Breast epithelium (tissue), 4 donors: ENCODE measurements at regions not wholly inside any gene's neighbourhood (a gene's known extent, or its start where the extent isn't known, plus 50 kb on each side); places are given as distances from the start of the nearest gene placed in this dataset.

ENCODE experiments used
- DNase-seq, 2 donors: peaks; one replicate each; pipeline ENCODE4 v3.0.0-alpha.2; 2019; ENCODE audit warnings: low spot score in 2 of 2
- H3K27ac ChIP-seq, 2 donors: fragments of 200-600 bp; sonication (generic) in 1 of 2; one replicate each; pipeline ENCODE4 v1.5.1; 2016 to 2019; ENCODE audit warnings: mild to moderate bottlenecking in 1 of 2
- H3K27me3 ChIP-seq, 2 donors: fragments of 200-600 bp; sonication (generic) in 1 of 2; one replicate each; pipeline versions ENCODE4 v1.5.1 to v1.6.0; 2017 to 2019; ENCODE audit warnings: control low read depth in 1 of 2, mild to moderate bottlenecking in 1 of 2
- H3K36me3 ChIP-seq: fragments of 200-600 bp; one replicate; pipeline ENCODE4 v1.5.1; 2019
- H3K4me1 ChIP-seq, 2 donors: fragments of 200-600 bp; sonication (generic); one replicate each; pipeline ENCODE4 v1.5.1; 2016 to 2019; ENCODE audit warnings: control low read depth in 1 of 2
- H3K4me3 ChIP-seq, 3 donors: fragments of 200-600 bp; sonication (generic); 1 replicate in 2 of 3; 2 replicates in 1 of 3; pipeline ENCODE4 v1.5.1; 2016 to 2019; ENCODE audit warnings: mild to moderate bottlenecking in 3 of 3, moderate library complexity in 2 of 3
- H3K9me3 ChIP-seq, 2 donors: fragments of 200-600 bp; sonication (generic) in 1 of 2; one replicate each; pipeline ENCODE4 v1.5.1; 2016 to 2019; ENCODE audit warnings: control low read depth in 1 of 2
- POLR2A ChIP-seq: fragments of 450-650 bp; IDR thresholded peaks from one replicate; pipeline ENCODE4 v1.6.1; 2016; ENCODE audit warnings: antibody characterized with exemption, mild to moderate bottlenecking, moderate library complexity
- POLR2AphosphoS5 ChIP-seq, 3 donors: sonication (generic); formaldehyde crosslinking; IDR thresholded peaks; one replicate each; pipeline ENCODE4 v1.6.1; 2017; ENCODE audit warnings: antibody characterized with exemption in 3 of 3
- intact Hi-C: fragments of 100-400 bp; cut with DNase I; formaldehyde crosslinking; loops from one replicate; pipeline ENCODE4 v1.15.1; 2023; ENCODE audit warnings: low total_unique reads
- TF ChIP-seq, protein P1 (sequence below), 3 donors: fragments of 450-650 bp; IDR thresholded peaks; one replicate each; pipeline ENCODE4 v1.5.1; 2016 to 2017; ENCODE audit warnings: antibody characterized with exemption in 3 of 3, mild to moderate bottlenecking in 3 of 3, moderate library complexity in 3 of 3

DNA sequence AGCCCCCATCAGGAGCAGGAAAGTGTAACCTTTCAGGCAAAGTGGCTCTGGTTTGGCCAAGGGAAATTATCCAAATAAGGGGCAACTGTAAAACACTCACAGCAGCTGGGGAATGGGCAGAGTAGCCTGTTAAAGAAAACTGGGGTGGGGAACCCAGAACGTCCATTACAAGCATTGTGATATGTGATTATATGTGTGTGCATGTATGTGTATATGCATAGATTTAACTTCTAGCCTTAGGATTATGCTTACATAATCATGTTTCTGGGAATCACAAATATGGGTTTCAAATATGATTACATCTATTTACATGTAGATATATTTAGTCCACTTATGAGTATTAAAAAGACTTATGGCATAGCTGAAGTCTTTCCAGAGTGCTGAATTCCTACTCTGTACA is 278.1 kb upstream of the JAG1 start:
- H3K36me3 ChIP-seq, result no peaks in the 10 kb centered on the region
- H3K27me3 ChIP-seq, result no peaks in the 10 kb centered on the region
- no peaks in the 10 kb centered on the region for H3K9me3 ChIP-seq
- no peak for TF ChIP-seq POLR2AphosphoS5 (IDR thresholded peaks at IDR 0.05)
- TF ChIP-seq POLR2A, result no peak
- TF ChIP-seq, protein P1, sequence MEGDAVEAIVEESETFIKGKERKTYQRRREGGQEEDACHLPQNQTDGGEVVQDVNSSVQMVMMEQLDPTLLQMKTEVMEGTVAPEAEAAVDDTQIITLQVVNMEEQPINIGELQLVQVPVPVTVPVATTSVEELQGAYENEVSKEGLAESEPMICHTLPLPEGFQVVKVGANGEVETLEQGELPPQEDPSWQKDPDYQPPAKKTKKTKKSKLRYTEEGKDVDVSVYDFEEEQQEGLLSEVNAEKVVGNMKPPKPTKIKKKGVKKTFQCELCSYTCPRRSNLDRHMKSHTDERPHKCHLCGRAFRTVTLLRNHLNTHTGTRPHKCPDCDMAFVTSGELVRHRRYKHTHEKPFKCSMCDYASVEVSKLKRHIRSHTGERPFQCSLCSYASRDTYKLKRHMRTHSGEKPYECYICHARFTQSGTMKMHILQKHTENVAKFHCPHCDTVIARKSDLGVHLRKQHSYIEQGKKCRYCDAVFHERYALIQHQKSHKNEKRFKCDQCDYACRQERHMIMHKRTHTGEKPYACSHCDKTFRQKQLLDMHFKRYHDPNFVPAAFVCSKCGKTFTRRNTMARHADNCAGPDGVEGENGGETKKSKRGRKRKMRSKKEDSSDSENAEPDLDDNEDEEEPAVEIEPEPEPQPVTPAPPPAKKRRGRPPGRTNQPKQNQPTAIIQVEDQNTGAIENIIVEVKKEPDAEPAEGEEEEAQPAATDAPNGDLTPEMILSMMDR (IDR thresholded peaks at IDR 0.05), result no peak
- H3K4me1 ChIP-seq, result no peaks in the 10 kb centered on the region
- no peak overlapping the region for H3K27ac ChIP-seq
- H3K4me3 ChIP-seq, result no peak overlapping the region
- DNase-seq, result no peak
- intact Hi-C loops, result no loop called here

DNA sequence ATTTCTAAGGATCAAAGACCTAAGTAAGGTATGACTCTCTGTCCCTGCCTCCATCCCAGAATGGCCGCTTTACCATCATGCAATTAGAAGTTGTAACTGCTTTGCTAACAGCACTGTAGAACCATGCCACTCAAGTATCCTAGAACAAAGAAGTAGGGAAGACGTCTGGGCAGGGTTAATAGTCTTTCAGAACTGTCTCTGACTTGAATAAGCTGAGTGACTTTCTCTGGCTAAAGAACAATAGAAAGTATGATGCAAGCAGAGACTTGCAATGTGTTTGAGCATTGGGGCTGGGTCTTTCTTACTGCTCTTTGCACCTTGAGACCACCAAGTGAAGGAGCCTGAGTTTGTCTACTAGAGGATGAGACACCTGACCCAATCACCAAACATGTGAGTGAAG is 279.6 kb upstream of the JAG1 start:
- no peak overlapping the region for H3K4me3 ChIP-seq
- intact Hi-C loops, result no loop called here
- H3K36me3 ChIP-seq, result no peaks in the 10 kb centered on the region
- H3K27ac ChIP-seq, result no peak overlapping the region
- no peaks in the 10 kb centered on the region for H3K9me3 ChIP-seq
- no peak for DNase-seq
- H3K27me3 ChIP-seq, result no peaks in the 10 kb centered on the region
- no peaks in the 10 kb centered on the region for H3K4me1 ChIP-seq
- TF ChIP-seq, protein P1 (IDR thresholded peaks at IDR 0.05), result no peak
- TF ChIP-seq POLR2A, result no peak
- no peak for TF ChIP-seq POLR2AphosphoS5 (IDR thresholded peaks at IDR 0.05)

- Histone ChIP-seq H3K36me3 (no peaks in the 10 kb centered on the region), H3K27me3 (no peaks in the 10 kb centered on the region), H3K9me3 (no peaks in the 10 kb centered on the region), H3K4me1 (no peaks in the 10 kb centered on the region), H3K4me3 (no peak overlapping the region), H3K27ac (peak overlapping the region; percentile 33 to 46)
- peak in 1 of 2 donors; percentile 72 for DNase-seq
- intact Hi-C loops, result no loop called here
- TF ChIP-seq POLR2AphosphoS5 (IDR thresholded peaks at IDR 0.05) (no peak), POLR2A (no peak)
- TF ChIP-seq, protein P1 (IDR thresholded peaks at IDR 0.05), result no peak
Observed at GRCh38 chr20:10954137-10954840, 280.5 kb upstream of the JAG1 start.

DNA sequence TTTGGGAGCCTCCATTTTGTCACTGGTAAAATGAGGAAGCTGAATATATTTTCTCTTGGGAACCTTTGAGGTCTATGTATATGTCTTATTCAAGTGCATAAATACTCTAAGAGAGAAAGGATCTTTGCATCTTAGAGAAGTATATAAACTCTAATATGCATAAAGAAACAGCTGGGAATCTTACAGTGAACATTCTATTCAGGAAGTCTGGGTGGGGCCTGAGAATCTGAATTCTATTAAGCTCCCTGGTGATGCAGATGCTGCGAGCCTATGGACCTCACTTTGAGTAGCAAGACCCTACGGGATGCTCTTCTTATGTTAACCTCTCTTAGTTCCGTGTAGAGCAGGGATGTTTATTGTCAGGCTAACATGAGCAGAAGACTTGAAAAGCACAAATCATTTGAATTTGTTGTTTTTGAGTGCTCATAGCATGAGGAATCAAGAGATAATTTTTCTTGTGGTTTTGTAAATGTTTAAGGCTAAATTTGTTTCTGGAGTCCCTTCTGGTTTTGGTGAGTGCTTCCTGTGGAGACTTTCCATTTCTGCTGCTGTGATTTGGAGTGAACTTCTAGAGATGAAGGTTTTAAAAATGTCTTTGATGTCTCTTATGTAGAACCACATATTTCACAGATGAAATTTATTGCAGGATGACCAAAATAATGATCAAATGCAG is 281.2 kb upstream of the JAG1 start:
- no peaks in the 10 kb centered on the region for H3K36me3 ChIP-seq
- intact Hi-C loops, result no loop called here
- TF ChIP-seq POLR2A (no peak), POLR2AphosphoS5 (IDR thresholded peaks at IDR 0.05) (no peak)
- TF ChIP-seq, protein P1 (IDR thresholded peaks at IDR 0.05), result no peak
- no peaks in the 10 kb centered on the region for H3K27me3 ChIP-seq
- no peaks in the 10 kb centered on the region for H3K9me3 ChIP-seq
- no peak for DNase-seq
- H3K4me3 ChIP-seq, result no peak overlapping the region
- no peak overlapping the region for H3K27ac ChIP-seq
- H3K4me1 ChIP-seq, result no peaks in the 10 kb centered on the region

GRCh38 chr20:10958279-10958678 is 284.5 kb upstream of the JAG1 start:
- intact Hi-C loops, result no loop called here
- DNase-seq, result no peak

More at GRCh38 chr20:10958279-10958678, 284.5 kb upstream of the JAG1 start:
- TF ChIP-seq POLR2AphosphoS5 (IDR thresholded peaks at IDR 0.05) (no peak), POLR2A (no peak)
- TF ChIP-seq, protein P1 (IDR thresholded peaks at IDR 0.05), result no peak
- no peaks in the 10 kb centered on the region for H3K9me3 ChIP-seq
- no peaks in the 10 kb centered on the region for H3K4me1 ChIP-seq
- no peaks in the 10 kb centered on the region for H3K36me3 ChIP-seq
- H3K27me3 ChIP-seq, result no peaks in the 10 kb centered on the region
- H3K27ac ChIP-seq, result no peak overlapping the region
- H3K4me3 ChIP-seq, result no peak overlapping the region
